Activated CD8-positive, alpha-beta T cell treated with anti-CD3 and anti-CD28 coated beads for 36 hours (primary cell): ENCODE measurements at regions not wholly inside any gene's neighbourhood (a gene's known extent, or its start where the extent isn't known, plus 50 kb on each side); places are given as distances from the start of the nearest gene placed in this dataset.

Experiments
- ATAC-seq: fragments of 200-7000 bp; cut with Tn5 transposase; one replicate; pipeline ENCODE4 v1.10.0; 2021; ENCODE audit warnings: mild to moderate bottlenecking, moderate library complexity
- CTCF ChIA-PET: fragments of 350-600 bp; sonication (Branson Sonifier 250); formaldehyde crosslinking; loops from one replicate; lab custom pipeline; 2021; ENCODE audit warnings: antibody characterized with exemption; lab: Charles Lee
- POLR2A ChIA-PET: fragments of 350-600 bp; sonication (Branson Sonifier 250); formaldehyde crosslinking; loops from one replicate; lab custom pipeline; 2021; ENCODE audit warnings: antibody characterized with exemption; lab: Charles Lee
- DNase-seq: peaks from one replicate; pipeline ENCODE4 v3.0.0-alpha.2; 2020
- H3K27ac Mint-ChIP-seq: one replicate; pipeline ENCODE4 v1.8.0; 2021; ENCODE audit warnings: mild to moderate bottlenecking, mixed read lengths
- H3K27me3 Mint-ChIP-seq: one replicate; pipeline ENCODE4 v1.8.0; 2021; ENCODE audit warnings: mixed read lengths
- H3K36me3 Mint-ChIP-seq: one replicate; pipeline ENCODE4 v1.8.0; 2021; ENCODE audit warnings: low read depth, mixed read lengths
- H3K4me1 Mint-ChIP-seq: one replicate; pipeline ENCODE4 v1.8.0; 2021; ENCODE audit warnings: low read depth, mixed read lengths
- H3K4me3 Mint-ChIP-seq: one replicate; pipeline ENCODE4 v1.8.0; 2021; ENCODE audit warnings: mild to moderate bottlenecking, moderate library complexity, mixed read lengths
- H3K9me3 Mint-ChIP-seq: one replicate; pipeline ENCODE4 v1.8.0; 2021; ENCODE audit warnings: mixed read lengths
- intact Hi-C: fragments of 100-400 bp; cut with micrococcal nuclease; formaldehyde crosslinking; loops from one replicate; pipeline ENCODE4 v1.10.0; 2022
- TF ChIP-seq, protein P1 (sequence below): fragments of 200-600 bp; IDR thresholded peaks from one replicate; pipeline ENCODE4 v1.8.0; 2022; ENCODE audit warnings: antibody characterized with exemption, mild to moderate bottlenecking

- Mint-ChIP-seq H3K4me1 (no peaks in the 10 kb centered on the region), H3K27ac (no peak overlapping the region), H3K4me3 (no peak overlapping the region), H3K27me3 (no peaks in the 10 kb centered on the region), H3K36me3 (no peaks in the 10 kb centered on the region), H3K9me3 (peaks cover 3% of the 10 kb centered on the region)
- ChIA-PET POLR2A (no interaction called here), CTCF (no interaction called here)
- TF ChIP-seq, protein P1, sequence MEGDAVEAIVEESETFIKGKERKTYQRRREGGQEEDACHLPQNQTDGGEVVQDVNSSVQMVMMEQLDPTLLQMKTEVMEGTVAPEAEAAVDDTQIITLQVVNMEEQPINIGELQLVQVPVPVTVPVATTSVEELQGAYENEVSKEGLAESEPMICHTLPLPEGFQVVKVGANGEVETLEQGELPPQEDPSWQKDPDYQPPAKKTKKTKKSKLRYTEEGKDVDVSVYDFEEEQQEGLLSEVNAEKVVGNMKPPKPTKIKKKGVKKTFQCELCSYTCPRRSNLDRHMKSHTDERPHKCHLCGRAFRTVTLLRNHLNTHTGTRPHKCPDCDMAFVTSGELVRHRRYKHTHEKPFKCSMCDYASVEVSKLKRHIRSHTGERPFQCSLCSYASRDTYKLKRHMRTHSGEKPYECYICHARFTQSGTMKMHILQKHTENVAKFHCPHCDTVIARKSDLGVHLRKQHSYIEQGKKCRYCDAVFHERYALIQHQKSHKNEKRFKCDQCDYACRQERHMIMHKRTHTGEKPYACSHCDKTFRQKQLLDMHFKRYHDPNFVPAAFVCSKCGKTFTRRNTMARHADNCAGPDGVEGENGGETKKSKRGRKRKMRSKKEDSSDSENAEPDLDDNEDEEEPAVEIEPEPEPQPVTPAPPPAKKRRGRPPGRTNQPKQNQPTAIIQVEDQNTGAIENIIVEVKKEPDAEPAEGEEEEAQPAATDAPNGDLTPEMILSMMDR = no peak
- intact Hi-C loops = no loop called here
- no peak for DNase-seq
- no peak for ATAC-seq
Observed at GRCh38 chr14:42734041-42734440, 1127.4 kb downstream of the LRFN5 start.

GRCh38 chr14:42732005-42732404 is 1125.3 kb downstream of the LRFN5 start:
- Mint-ChIP-seq H3K4me3 (no peak overlapping the region), H3K27me3 (no peaks in the 10 kb centered on the region), H3K4me1 (no peaks in the 10 kb centered on the region), H3K27ac (no peak overlapping the region), H3K36me3 (no peaks in the 10 kb centered on the region), H3K9me3 (peaks cover 6% of the 10 kb centered on the region)
- ATAC-seq (no peak), DNase-seq (no peak)
- TF ChIP-seq, protein P1 = no peak
- CTCF ChIA-PET = no interaction called here
- intact Hi-C loops = no loop called here
- POLR2A ChIA-PET = no interaction called here

DNA sequence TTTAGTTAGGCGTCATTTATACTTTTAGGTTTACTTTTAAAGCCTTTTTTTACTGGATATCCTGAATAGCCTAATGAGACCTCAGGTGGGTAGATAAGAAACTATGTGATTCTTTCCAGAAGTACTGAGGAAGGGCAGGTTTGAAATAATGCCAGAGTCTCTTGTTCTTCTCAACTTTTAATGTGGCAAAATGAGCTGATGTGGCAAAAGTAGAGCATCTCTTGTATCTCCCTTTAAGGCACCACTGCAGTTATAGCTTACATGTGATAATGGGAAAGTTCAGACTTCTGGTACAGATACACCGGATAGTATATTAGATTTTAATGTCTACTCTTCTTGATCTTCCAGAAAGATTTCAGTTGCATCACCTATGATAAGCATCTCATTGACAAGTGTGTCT is 1124.8 kb downstream of the LRFN5 start:
- Mint-ChIP-seq H3K27me3 (no peaks in the 10 kb centered on the region), H3K4me1 (no peaks in the 10 kb centered on the region), H3K9me3 (peaks cover 7% of the 10 kb centered on the region), H3K27ac (no peak overlapping the region), H3K4me3 (no peak overlapping the region), H3K36me3 (no peaks in the 10 kb centered on the region)
- intact Hi-C loops = no loop called here
- DNase-seq (no peak), ATAC-seq (no peak)
- CTCF ChIA-PET = no interaction called here
- TF ChIP-seq, protein P1 = no peak
- POLR2A ChIA-PET = no interaction called here

- no peaks in the 10 kb centered on the region for H3K4me1 Mint-ChIP-seq
- DNase-seq (no peak), ATAC-seq (no peak)
- no peak overlapping the region for H3K27ac Mint-ChIP-seq
- CTCF ChIA-PET = no interaction called here
- no peak overlapping the region for H3K4me3 Mint-ChIP-seq
- peaks cover 8% of the 10 kb centered on the region for H3K9me3 Mint-ChIP-seq
- intact Hi-C loops = no loop called here
- no peaks in the 10 kb centered on the region for H3K27me3 Mint-ChIP-seq
- TF ChIP-seq, protein P1 = no peak
- H3K36me3 Mint-ChIP-seq = no peaks in the 10 kb centered on the region
- POLR2A ChIA-PET = no interaction called here
Observed at GRCh38 chr14:42729681-42730080, 1123.0 kb downstream of the LRFN5 start.

- CTCF ChIA-PET = no interaction called here
- no peak for ATAC-seq
- no peak overlapping the region for H3K27ac Mint-ChIP-seq
- H3K27me3 Mint-ChIP-seq = no peaks in the 10 kb centered on the region
- H3K9me3 Mint-ChIP-seq = peaks cover 4% of the 10 kb centered on the region
- no peak for DNase-seq
- H3K36me3 Mint-ChIP-seq = no peaks in the 10 kb centered on the region
- no peaks in the 10 kb centered on the region for H3K4me1 Mint-ChIP-seq
- TF ChIP-seq, protein P1 = no peak
- POLR2A ChIA-PET = interaction anchor here (0.6 kb wide), 2 partner anchors 65 to 637 kb away, joined by 3 to 4 read pairs; no protein-coding TSS in a partner anchor
- H3K4me3 Mint-ChIP-seq = no peak overlapping the region
- intact Hi-C loops = no loop called here
Observed at GRCh38 chr14:42719391-42719790, 1112.7 kb downstream of the LRFN5 start.
